Endodermal cell (in vitro differentiated cells): ENCODE measurements at regions not wholly inside any gene's neighbourhood (a gene's known extent, or its start where the extent isn't known, plus 50 kb on each side); places are given as distances from the start of the nearest gene placed in this dataset.

Experiments used
- DNase-seq: peaks from one replicate; pipeline ENCODE4 v3.0.0-alpha.2; 2017
- H3K27ac ChIP-seq: 2 replicates; pipeline ENCODE4 v1.5.1; 2013; ENCODE audit warnings: mild to moderate bottlenecking, low read depth, low read length, moderate library complexity
- H3K27me3 ChIP-seq: 2 replicates; pipeline ENCODE4 v1.6.1; 2013; ENCODE audit warnings: mild to moderate bottlenecking, low read length, moderate library complexity; ENCODE audit not compliant: insufficient read depth, control insufficient read depth, poor library complexity, severe bottlenecking
- H3K36me3 ChIP-seq: 2 replicates; pipeline ENCODE4 v1.7.0; 2013; ENCODE audit warnings: mild to moderate bottlenecking, low read length, moderate library complexity; ENCODE audit not compliant: control insufficient read depth, insufficient read depth
- H3K4me1 ChIP-seq: one replicate; pipeline ENCODE4 v1.7.0; 2013; ENCODE audit warnings: low read length; ENCODE audit not compliant: control insufficient read depth, insufficient read depth
- H3K4me3 ChIP-seq: 2 replicates; pipeline ENCODE4 v1.5.1; 2013; ENCODE audit warnings: mild to moderate bottlenecking, low read length, moderate library complexity
- H3K9ac ChIP-seq: 2 replicates; pipeline ENCODE4 v1.6.1; 2013; ENCODE audit warnings: mild to moderate bottlenecking, low read length, moderate library complexity; ENCODE audit not compliant: poor library complexity, severe bottlenecking; ENCODE audit errors: extremely low read depth
- H3K9me3 ChIP-seq: 2 replicates; pipeline ENCODE4 v1.6.1; 2013; ENCODE audit warnings: mild to moderate bottlenecking, low read length, moderate library complexity; ENCODE audit not compliant: control insufficient read depth
- H3K27ac Mint-ChIP-seq: 2 replicates; pipeline ENCODE4 v1.8.0; 2020; ENCODE audit warnings: mixed read lengths
- H3K27me3 Mint-ChIP-seq: 2 replicates; pipeline ENCODE4 v1.8.0; 2021; ENCODE audit warnings: mild to moderate bottlenecking, mixed read lengths; ENCODE audit not compliant: insufficient read depth
- H3K36me3 Mint-ChIP-seq: 2 replicates; pipeline ENCODE4 v1.8.0; 2020; ENCODE audit warnings: low read depth, mixed read lengths
- H3K4me1 Mint-ChIP-seq: 2 replicates; pipeline ENCODE4 v1.8.0; 2020; ENCODE audit warnings: mixed read lengths
- H3K4me3 Mint-ChIP-seq: 2 replicates; pipeline ENCODE4 v1.8.0; 2020; ENCODE audit warnings: mild to moderate bottlenecking, moderate library complexity, mixed read lengths
- H3K9me3 Mint-ChIP-seq: 2 replicates; pipeline ENCODE4 v1.8.0; 2020; ENCODE audit warnings: mild to moderate bottlenecking, mixed read lengths
- CTCF ChIP-seq: fragments of 200-600 bp; sonication (generic); conservative IDR thresholded peaks from 2 replicates; pipeline ENCODE4 v1.5.0; 2021; ENCODE audit warnings: antibody characterized with exemption, mild to moderate bottlenecking
- WGBS, 2 experiments: methylation state at CpG; one replicate each; pipeline versions ENCODE4 v1.1.5 to v1.1.7; 2013; ENCODE audit warnings: missing lambda C conversion rate in 2 of 2, mixed read lengths in 1 of 2; ENCODE audit not compliant: insufficient coverage in 1 of 2, insufficient read length in 1 of 2; 5-methylcytosine and 5-hydroxymethylcytosine counted together

GRCh38 chr4:184898793-184899192 is 73.0 kb upstream of the ACSL1 start:
- Mint-ChIP-seq H3K9me3 (no peaks in the 10 kb centered on the region), H3K36me3 (no peaks in the 10 kb centered on the region), H3K4me3 (no peak overlapping the region), H3K27me3 (peaks cover 4% of the 10 kb centered on the region), H3K4me1 (no peaks in the 10 kb centered on the region), H3K27ac (no peak overlapping the region)
- 93 to 94% methylated on average over 3 to 5 of the region's 5 CpGs for WGBS, 2 experiments
- no peak for TF ChIP-seq CTCF
- Histone ChIP-seq H3K9me3 (no peaks in the 10 kb centered on the region), H3K27me3 (no peaks in the 10 kb centered on the region), H3K4me3 (no peak overlapping the region), H3K4me1 (no peaks in the 10 kb centered on the region), H3K27ac (no peak overlapping the region), H3K36me3 (no peaks in the 10 kb centered on the region), H3K9ac (no peak overlapping the region)
- no peak for DNase-seq

GRCh38 chr4:184899261-184900134 is 73.7 kb upstream of the ACSL1 start:
- Histone ChIP-seq H3K9ac (no peak overlapping the region), H3K36me3 (no peaks in the 10 kb centered on the region), H3K4me3 (no peak overlapping the region), H3K27ac (no peak overlapping the region), H3K9me3 (no peaks in the 10 kb centered on the region), H3K4me1 (no peaks in the 10 kb centered on the region), H3K27me3 (no peaks in the 10 kb centered on the region)
- 90% methylated on average over 7 to 9 of the region's 9 CpGs for WGBS, 2 experiments
- H3K9me3 Mint-ChIP-seq, result no peaks in the 10 kb centered on the region
- TF ChIP-seq CTCF, result no peak
- no peak for DNase-seq
- no peak overlapping the region for H3K27ac Mint-ChIP-seq
- H3K4me1 Mint-ChIP-seq, result no peaks in the 10 kb centered on the region
- H3K36me3 Mint-ChIP-seq, result no peaks in the 10 kb centered on the region
- H3K4me3 Mint-ChIP-seq, result no peak overlapping the region
- no peaks in the 10 kb centered on the region for H3K27me3 Mint-ChIP-seq

DNA sequence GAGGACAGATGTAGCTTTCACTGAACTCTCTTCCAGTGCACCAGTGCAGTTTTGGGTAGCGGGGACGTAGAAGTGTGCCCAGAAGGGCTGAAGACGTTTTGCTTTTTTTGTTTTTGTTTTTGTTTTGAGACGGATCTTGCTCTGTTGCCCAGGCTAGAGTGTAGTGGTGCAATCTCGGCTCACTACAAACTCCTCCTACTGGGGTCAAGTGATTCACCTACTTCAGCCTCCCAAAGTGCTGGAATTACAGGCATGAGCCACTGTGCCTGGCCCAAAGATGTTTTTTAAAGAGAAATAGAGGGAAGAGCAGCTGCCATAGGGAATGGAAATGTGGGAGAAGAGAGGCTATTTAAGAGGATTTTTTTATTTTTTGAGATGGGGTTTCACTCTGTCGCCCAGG is 74.4 kb upstream of the ACSL1 start:
- no peaks in the 10 kb centered on the region for H3K4me1 Mint-ChIP-seq
- H3K36me3 ChIP-seq, result no peaks in the 10 kb centered on the region
- TF ChIP-seq CTCF, result no peak
- WGBS, 2 experiments, result 86 to 90% methylated on average over 5 to 6 of the region's 6 CpGs
- H3K36me3 Mint-ChIP-seq, result no peaks in the 10 kb centered on the region
- no peak overlapping the region for H3K9ac ChIP-seq
- H3K9me3 Mint-ChIP-seq, result no peaks in the 10 kb centered on the region
- no peak overlapping the region for H3K27ac ChIP-seq
- H3K4me3 Mint-ChIP-seq, result no peak overlapping the region
- no peaks in the 10 kb centered on the region for H3K4me1 ChIP-seq
- no peaks in the 10 kb centered on the region for H3K9me3 ChIP-seq
- H3K27me3 Mint-ChIP-seq, result no peaks in the 10 kb centered on the region
- no peak for DNase-seq
- H3K27me3 ChIP-seq, result no peaks in the 10 kb centered on the region
- H3K27ac Mint-ChIP-seq, result no peak overlapping the region
- no peak overlapping the region for H3K4me3 ChIP-seq
